ENCODE measurements at regions not wholly inside any gene's neighbourhood (a gene's known extent, or its start where the extent isn't known, plus 50 kb on each side); places are given as distances from the start of the nearest gene placed in this dataset.

GRCh38 chr10:10772411-10772810 is 245.3 kb upstream of the CELF2 start:
- no peak for DNase-seq
- H3K36me3 Mint-ChIP-seq (ENCODE audit: low read depth), result no peaks in the 10 kb centered on the region
- ChIA-PET CTCF (interaction anchor here (0.9 kb wide), 1 partner anchor 10 kb away, joined by 3 read pairs; no protein-coding TSS in a partner anchor), POLR2A (no interaction called here)
- peaks cover 6% of the 10 kb centered on the region for H3K27me3 Mint-ChIP-seq
- no peak overlapping the region for H3K27ac Mint-ChIP-seq
- intact Hi-C loops (cut with micrococcal nuclease), result no loop called here
- H3K9me3 Mint-ChIP-seq, result no peaks in the 10 kb centered on the region
- no peak for TF ChIP-seq CTCF (IDR thresholded peaks at IDR 0.05)
- H3K4me1 Mint-ChIP-seq (ENCODE audit: low read depth), result no peaks in the 10 kb centered on the region
- no peak for ATAC-seq
- no peak overlapping the region for H3K4me3 Mint-ChIP-seq

- ATAC-seq, result no peak
- Mint-ChIP-seq H3K27me3 (peaks cover 6% of the 10 kb centered on the region), H3K4me1 (ENCODE audit: low read depth) (no peaks in the 10 kb centered on the region), H3K27ac (no peak overlapping the region), H3K9me3 (no peaks in the 10 kb centered on the region), H3K36me3 (ENCODE audit: low read depth) (no peaks in the 10 kb centered on the region), H3K4me3 (no peak overlapping the region)
- CTCF ChIA-PET, result interaction anchor here (0.9 kb wide), 1 partner anchor 9 kb away, joined by 3 read pairs; no protein-coding TSS in a partner anchor
- POLR2A ChIA-PET, result no interaction called here
- no peak for TF ChIP-seq CTCF (IDR thresholded peaks at IDR 0.05)
- no peak for DNase-seq
- intact Hi-C loops (cut with micrococcal nuclease), result no loop called here
These were observed 244.7 kb upstream of the CELF2 start for GRCh38 chr10:10772874-10773508.

GRCh38 chr10:10774416-10774815 is 243.3 kb upstream of the CELF2 start:
- intact Hi-C loops (cut with micrococcal nuclease), result no loop called here
- Mint-ChIP-seq H3K4me3 (no peak overlapping the region), H3K9me3 (no peaks in the 10 kb centered on the region), H3K27ac (no peak overlapping the region), H3K36me3 (ENCODE audit: low read depth) (no peaks in the 10 kb centered on the region), H3K27me3 (peaks cover 7% of the 10 kb centered on the region), H3K4me1 (ENCODE audit: low read depth) (no peaks in the 10 kb centered on the region)
- ATAC-seq, result no peak
- no peak for DNase-seq
- ChIA-PET CTCF (no interaction called here), POLR2A (no interaction called here)
- no peak for TF ChIP-seq CTCF (IDR thresholded peaks at IDR 0.05)

- no peaks in the 10 kb centered on the region for H3K4me1 Mint-ChIP-seq (ENCODE audit: low read depth)
- H3K36me3 Mint-ChIP-seq (ENCODE audit: low read depth), result no peaks in the 10 kb centered on the region
- no peak for TF ChIP-seq CTCF (IDR thresholded peaks at IDR 0.05)
- H3K27me3 Mint-ChIP-seq, result peaks cover 4% of the 10 kb centered on the region
- intact Hi-C loops (cut with micrococcal nuclease), result no loop called here
- no peak overlapping the region for H3K27ac Mint-ChIP-seq
- ChIA-PET CTCF (interaction anchor here (1.0 kb wide), 1 partner anchor 40 kb away, joined by 3 read pairs; no protein-coding TSS in a partner anchor), POLR2A (no interaction called here)
- no peak for DNase-seq
- no peak overlapping the region for H3K4me3 Mint-ChIP-seq
- no peaks in the 10 kb centered on the region for H3K9me3 Mint-ChIP-seq
- no peak for ATAC-seq
These were observed 241.3 kb upstream of the CELF2 start for GRCh38 chr10:10776363-10776762.

- DNase-seq (no peak), ATAC-seq (no peak)
- no peak for TF ChIP-seq CTCF (IDR thresholded peaks at IDR 0.05)
- Mint-ChIP-seq H3K27me3 (peaks cover 5% of the 10 kb centered on the region), H3K27ac (no peak overlapping the region), H3K4me1 (ENCODE audit: low read depth) (no peaks in the 10 kb centered on the region), H3K4me3 (no peak overlapping the region), H3K36me3 (ENCODE audit: low read depth) (no peaks in the 10 kb centered on the region), H3K9me3 (no peaks in the 10 kb centered on the region)
- ChIA-PET CTCF (interaction anchor here (1.0 kb wide), 1 partner anchor 39 kb away, joined by 3 read pairs; no protein-coding TSS in a partner anchor), POLR2A (no interaction called here)
- intact Hi-C loops (cut with micrococcal nuclease), result no loop called here
These were observed 240.4 kb upstream of the CELF2 start for GRCh38 chr10:10777279-10777678.

Measured in activated CD8-positive, alpha-beta T cell treated with anti-CD3 and anti-CD28 coated beads for 36 hours (primary cell).